ENCODE measurements at regions not wholly inside any gene's neighbourhood (a gene's known extent, or its start where the extent isn't known, plus 50 kb on each side); places are given as distances from the start of the nearest gene placed in this dataset.
A peak's percentile ranks its signal among the peaks of the same experiment; 100 is the strongest.

GRCh38 chr6:3640868-3641267 is 110.6 kb downstream of the PXDC1 start:
- DNase-seq: no peak

- no peak for DNase-seq
These were observed 112.9 kb downstream of the PXDC1 start for GRCh38 chr6:3638662-3639061.

- no peak for DNase-seq
These were observed 115.5 kb downstream of the PXDC1 start for GRCh38 chr6:3636060-3636459.

GRCh38 chr6:3635482-3635881 is 116.0 kb downstream of the PXDC1 start:
- no peak for DNase-seq

- DNase-seq: no peak
These were observed 117.2 kb downstream of the PXDC1 start for GRCh38 chr6:3634280-3634816.

GRCh38 chr6:3633711-3634110 is 117.8 kb downstream of the PXDC1 start:
- DNase-seq: no peak

GRCh38 chr6:3631877-3632276 is 119.6 kb downstream of the PXDC1 start:
- DNase-seq: no peak

GRCh38 chr6:3631186-3631585 is 120.3 kb downstream of the PXDC1 start:
- DNase-seq: no peak

- peak in 1 of 2 donors; percentile 13 for DNase-seq
These were observed 121.2 kb downstream of the PXDC1 start for GRCh38 chr6:3630258-3630835.

GRCh38 chr6:3627956-3628835 is 123.3 kb downstream of the PXDC1 start:
- DNase-seq: no peak

GRCh38 chr6:3627501-3627900 is 124.0 kb downstream of the PXDC1 start:
- DNase-seq: no peak

- no peak for DNase-seq
These were observed 125.4 kb downstream of the PXDC1 start for GRCh38 chr6:3625980-3626563.

- no peak for DNase-seq
These were observed 126.1 kb downstream of the PXDC1 start for GRCh38 chr6:3625149-3625979.

GRCh38 chr6:3624250-3625136 is 127.0 kb downstream of the PXDC1 start:
- no peak for DNase-seq

GRCh38 chr6:3623451-3624249 is 127.9 kb downstream of the PXDC1 start:
- no peak for DNase-seq

GRCh38 chr6:3621411-3621810 is 130.1 kb downstream of the PXDC1 start:
- no peak for DNase-seq

- DNase-seq: no peak
These were observed 130.6 kb downstream of the PXDC1 start for GRCh38 chr6:3620937-3621336.

- DNase-seq: no peak
These were observed 131.1 kb downstream of the PXDC1 start for GRCh38 chr6:3620389-3620788.

GRCh38 chr6:3619800-3620199 is 131.7 kb downstream of the PXDC1 start:
- DNase-seq: no peak

- DNase-seq: no peak
These were observed 132.3 kb downstream of the PXDC1 start for GRCh38 chr6:3619201-3619600.

GRCh38 chr6:3618642-3619041 is 132.9 kb downstream of the PXDC1 start:
- no peak for DNase-seq

Data from inflammatory macrophage treated with lipopolysaccharide for 1 hour (primary cell).